SIG-M5 treated with dmso at 0.1 percent for 504 hours (cell line): ENCODE measurements at regions not wholly inside any gene's neighbourhood (a gene's known extent, or its start where the extent isn't known, plus 50 kb on each side); places are given as distances from the start of the nearest gene placed in this dataset.
A peak's percentile ranks its signal among the peaks of the same experiment; 100 is the strongest.

Experiments used
- DNase-seq: peaks from one replicate; lab custom pipeline; 2025; ENCODE audit not compliant: unreplicated experiment; lab: John Stamatoyannopoulos, UW

DNA sequence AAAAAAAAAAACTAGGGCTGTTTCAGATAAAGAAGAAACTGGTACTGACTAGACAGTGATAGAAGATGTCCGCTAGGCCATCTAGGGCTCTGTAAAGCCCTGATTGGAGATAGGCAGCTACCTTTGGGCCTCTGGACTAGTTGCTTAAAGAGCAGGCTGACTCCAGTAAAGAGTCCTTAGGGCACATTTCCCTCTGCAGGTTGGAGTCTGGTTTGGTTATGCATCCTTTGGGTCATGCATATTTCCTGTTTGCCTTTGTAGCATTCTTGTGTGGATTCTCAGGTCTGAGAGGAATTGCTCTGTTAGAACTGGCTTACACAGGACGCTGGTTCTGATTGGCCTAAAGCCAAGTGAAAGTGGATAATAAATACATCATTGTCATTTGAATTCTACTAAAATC lies 165.5 kb upstream of the LRRN1 start:
- no peak for DNase-seq

DNA sequence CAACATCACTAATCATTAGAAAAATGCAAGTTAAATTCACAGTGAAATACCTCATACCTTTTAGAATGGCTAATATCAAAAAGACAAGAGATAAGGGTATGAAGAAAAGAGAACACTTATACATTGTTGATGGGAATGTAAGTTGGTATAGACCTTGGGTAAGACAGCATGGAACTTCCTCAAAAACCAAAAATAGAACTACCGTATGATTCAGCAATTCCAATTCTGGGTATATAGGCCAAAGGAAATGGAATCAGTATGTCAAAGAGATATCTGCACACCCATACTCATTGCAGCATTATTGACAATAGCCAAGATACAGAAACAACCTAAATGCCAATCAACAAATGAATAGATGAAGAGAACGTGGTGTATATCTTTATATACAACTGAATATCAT lies 166.8 kb upstream of the LRRN1 start:
- peak; percentile 53 for DNase-seq

- DNase-seq: no peak
Observed at GRCh38 chr3:3631114-3631513, 168.1 kb upstream of the LRRN1 start.

GRCh38 chr3:3629911-3630310 lies 169.3 kb upstream of the LRRN1 start:
- no peak for DNase-seq

- no peak for DNase-seq
Observed at GRCh38 chr3:3628676-3629328, 170.4 kb upstream of the LRRN1 start.

- no peak for DNase-seq
Observed at GRCh38 chr3:3627114-3627513, 172.1 kb upstream of the LRRN1 start.

- DNase-seq: no peak
Observed at GRCh38 chr3:3625544-3626271, 173.5 kb upstream of the LRRN1 start.

- no peak for DNase-seq
Observed at GRCh38 chr3:3619815-3620214, 179.4 kb upstream of the LRRN1 start.

- DNase-seq: no peak
Observed at GRCh38 chr3:3618623-3619022, 180.6 kb upstream of the LRRN1 start.

DNA sequence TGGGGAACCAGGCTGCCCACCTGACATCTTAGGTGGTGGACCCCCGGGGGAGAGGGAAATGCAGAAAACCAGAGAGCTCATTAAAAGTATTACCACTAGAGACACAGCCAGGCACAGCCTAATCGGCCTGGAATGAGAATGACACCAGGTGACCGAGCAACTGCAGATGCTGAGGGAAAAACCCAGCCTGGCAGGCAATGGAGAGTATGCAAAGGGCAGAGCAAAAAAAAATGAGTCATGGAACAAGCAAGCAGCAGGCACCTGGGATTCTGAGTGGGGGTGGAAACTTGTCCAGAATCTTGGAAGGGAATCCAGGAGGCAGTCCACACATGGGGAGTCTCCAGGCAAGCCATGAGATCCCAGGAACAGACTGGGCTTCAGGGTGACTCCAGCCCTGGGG lies 183.7 kb upstream of the LRRN1 start:
- DNase-seq: no peak

DNA sequence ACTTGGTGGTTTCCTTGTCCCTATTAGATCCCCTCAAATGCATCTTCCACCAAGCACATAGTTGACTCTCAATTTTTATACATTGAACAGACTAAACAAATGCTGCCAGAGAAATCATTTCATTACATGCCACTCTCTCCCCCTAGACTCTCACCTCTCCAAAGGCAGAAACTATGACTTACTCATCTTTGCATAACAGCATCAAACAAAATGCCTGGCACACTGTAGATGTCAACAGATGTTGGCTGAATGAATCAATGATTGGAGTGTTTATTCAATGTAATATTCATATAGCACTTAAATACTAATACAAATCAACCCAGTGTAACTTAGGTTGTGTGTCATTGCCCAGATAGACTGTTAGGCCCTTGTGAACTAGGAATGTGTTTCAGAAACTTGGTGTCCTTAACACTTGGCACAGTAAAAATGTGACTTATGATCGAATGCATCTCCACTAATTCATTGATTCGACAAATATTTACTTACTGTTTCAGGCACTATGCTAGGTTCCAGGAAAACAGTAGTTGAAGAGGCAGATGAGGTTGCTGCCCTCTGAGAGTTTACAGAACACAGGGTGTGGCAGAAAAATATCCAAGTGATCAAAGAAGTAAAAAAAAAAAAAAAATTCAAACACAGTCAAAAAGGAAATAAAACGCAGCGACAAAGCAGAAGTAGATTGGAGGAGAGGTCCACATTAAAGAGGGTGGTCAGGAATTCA lies 188.5 kb upstream of the LRRN1 start:
- DNase-seq: no peak

- DNase-seq: no peak
Observed at GRCh38 chr3:3606321-3606720, 192.9 kb upstream of the LRRN1 start.

DNA sequence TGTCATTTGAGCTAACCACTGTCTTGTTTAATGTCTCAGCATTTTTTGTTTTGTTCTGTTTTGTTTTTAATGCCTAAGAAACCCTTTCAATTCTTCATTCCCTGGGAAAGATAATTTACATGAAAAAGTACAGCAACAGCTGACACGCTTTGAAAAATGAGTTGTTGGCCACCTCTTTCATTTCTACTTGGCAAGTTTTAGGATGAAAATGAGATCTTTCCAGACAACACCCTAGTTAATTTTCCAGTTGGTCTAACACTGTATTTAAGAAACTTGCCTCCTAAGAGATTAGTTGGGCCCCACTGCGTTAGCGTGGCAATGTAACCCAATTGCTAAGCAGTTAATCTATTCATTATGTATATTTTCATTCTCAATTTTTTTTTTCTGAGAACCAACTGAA lies 194.0 kb upstream of the LRRN1 start:
- no peak for DNase-seq

DNA sequence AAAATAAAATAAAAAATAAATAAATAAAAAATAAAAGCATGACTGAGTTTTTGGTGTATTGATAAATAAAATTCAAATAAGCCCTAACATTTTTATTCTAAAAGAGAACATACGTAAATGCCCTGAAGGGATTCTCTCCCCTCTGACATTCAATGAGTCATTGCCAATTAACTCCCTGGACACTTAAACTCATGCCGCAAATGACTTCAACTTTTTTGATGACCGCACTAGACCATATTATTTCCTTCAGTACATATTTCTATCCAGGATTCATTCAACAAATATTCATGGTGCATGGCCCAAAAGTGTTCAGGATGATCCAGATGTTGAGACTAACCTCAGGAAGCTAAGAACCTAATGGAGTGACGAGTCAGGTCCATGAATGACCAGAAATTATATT lies 195.9 kb upstream of the LRRN1 start:
- DNase-seq: no peak

GRCh38 chr3:3600665-3601340 lies 198.4 kb upstream of the LRRN1 start:
- no peak for DNase-seq

DNA sequence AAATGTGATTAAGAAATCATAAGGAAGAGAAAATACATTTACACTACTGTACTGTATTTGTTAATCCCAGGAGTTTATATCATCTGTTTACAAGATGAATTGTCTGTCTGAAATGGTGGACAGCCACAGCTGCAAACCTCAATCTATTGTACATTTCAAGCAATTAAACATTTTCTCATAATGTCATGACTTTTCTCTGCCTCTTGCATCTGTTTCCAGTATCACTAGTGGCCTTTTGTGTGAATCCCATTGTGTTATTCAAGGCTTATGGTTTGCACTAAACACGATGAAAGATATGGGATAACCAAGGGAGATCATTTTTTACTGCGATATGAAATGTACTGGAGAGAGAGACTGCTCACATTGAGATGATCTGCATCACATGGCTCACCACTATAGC lies 200.2 kb upstream of the LRRN1 start:
- no peak for DNase-seq

DNA sequence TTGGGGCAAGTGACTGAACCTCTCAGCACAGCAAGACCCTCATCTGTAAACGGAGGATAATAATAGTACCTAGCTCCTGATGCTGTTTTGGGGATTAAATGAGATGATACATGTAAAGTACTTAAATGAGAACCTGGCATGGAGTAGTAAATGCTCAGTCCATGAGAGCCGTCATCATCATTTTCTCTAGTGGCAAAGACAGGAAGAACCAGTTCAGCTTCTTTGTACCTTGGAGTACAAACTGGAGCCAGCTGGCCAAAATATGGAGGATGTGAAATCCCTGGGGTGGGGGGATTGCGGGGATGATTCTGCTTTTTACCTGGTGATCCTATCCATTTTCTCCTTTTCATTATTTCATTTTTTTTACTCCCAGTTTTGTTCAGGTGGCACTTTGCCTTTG lies 204.2 kb upstream of the LRRN1 start:
- no peak for DNase-seq

GRCh38 chr3:3589715-3590130 lies 209.5 kb upstream of the LRRN1 start:
- peak; percentile 53 for DNase-seq

DNA sequence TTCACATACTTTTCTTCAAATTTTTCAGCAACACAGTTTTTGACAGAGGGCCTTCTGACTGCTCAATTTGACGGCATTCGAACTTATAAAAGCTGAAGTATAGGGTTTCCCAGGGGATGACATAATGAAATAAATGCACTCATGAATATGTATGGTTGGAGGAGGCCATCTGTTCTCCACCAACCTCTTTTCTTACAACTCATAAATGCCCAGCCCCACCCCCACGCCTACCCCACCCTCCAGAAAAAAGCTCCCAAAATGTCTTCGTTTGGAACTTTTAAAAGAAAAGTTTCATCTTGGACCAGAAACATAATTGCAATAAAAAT lies 211.6 kb upstream of the LRRN1 start:
- DNase-seq: no peak

DNA sequence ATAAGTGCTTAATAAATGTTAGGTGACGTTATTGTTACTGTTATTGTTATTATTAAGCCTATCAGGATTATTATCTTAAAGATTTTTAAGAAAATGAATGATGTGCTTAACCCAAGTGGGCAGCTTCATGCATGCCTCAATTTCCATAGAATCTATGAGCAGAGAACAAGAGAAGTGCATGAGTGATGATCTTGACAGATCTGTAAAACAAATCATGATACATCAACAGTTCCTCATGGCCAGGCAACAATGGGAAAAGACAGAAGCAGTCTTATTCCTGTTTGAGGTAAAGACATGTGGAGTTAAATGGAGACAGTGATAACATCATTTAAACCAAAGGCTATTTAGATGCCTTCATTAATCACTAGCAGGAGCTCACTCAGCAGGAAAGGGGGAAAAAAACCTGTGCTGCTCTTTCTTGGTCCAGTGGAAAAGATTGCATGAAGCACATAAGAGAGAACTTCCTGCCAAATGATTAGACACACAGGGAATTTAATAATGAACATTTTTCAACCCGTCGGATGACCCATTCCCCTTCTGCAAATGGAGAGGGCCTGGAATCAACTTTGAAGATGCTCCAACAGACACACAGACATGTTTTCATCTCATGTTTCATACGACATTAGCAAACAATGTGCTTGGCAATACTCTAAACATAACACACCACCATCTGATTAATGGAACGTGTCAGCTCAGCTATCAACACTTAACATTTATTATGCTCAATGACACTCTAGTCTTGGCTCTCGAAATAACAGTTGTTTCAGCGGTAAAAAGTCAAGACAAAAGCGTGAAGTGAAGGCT lies 212.2 kb upstream of the LRRN1 start:
- no peak for DNase-seq

- no peak for DNase-seq
Observed at GRCh38 chr3:3586336-3586735, 212.9 kb upstream of the LRRN1 start.
